ENCODE measurements at regions not wholly inside any gene's neighbourhood (a gene's known extent, or its start where the extent isn't known, plus 50 kb on each side); places are given as distances from the start of the nearest gene placed in this dataset.
"Not testable (repeated sequence)": the region's sequence is repeated elsewhere in the genome, so short reads cannot be mapped to it uniquely, and the experiment has no call there.

DNA sequence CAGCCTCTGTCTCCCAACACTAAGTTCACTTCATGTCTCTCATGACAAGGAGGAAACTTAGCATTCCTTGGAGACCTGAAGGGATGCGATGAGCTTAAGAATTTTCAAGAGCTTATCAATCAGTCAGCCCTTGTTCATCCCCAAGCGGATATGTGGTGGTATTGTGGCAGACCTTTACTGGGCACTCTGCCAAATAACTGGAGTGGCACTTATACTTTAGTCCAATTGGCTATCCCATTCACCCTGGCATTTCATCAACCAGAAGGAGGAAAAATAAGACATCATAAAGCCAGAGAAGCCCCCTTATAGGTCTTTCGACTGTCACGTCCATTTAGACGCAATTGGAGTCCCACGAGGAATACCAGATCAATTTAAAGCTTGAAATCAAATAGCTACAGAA lies 779.4 kb downstream of the FAM181B start:
- H3K27me3 ChIP-seq (ENCODE audit: control insufficient read depth in 3 of 3, insufficient read depth in 3 of 3, low read length in 3 of 3); H3K9me3 ChIP-seq (ENCODE audit: control insufficient read depth in 3 of 3, low read length in 3 of 3); H3K9ac ChIP-seq (ENCODE audit: low read depth in 1 of 3, low read length in 3 of 3); H3K36me3 ChIP-seq (ENCODE audit: control insufficient read depth in 3 of 3, insufficient read depth in 3 of 3, low read length in 3 of 3); H3K4me3 ChIP-seq (ENCODE audit: low read length in 3 of 3); H3K4me1 ChIP-seq (ENCODE audit: control insufficient read depth in 3 of 3, insufficient read depth in 3 of 3, low read length in 3 of 3); H3K27ac ChIP-seq (ENCODE audit: low read depth, low read length): not testable (repeated sequence)

DNA sequence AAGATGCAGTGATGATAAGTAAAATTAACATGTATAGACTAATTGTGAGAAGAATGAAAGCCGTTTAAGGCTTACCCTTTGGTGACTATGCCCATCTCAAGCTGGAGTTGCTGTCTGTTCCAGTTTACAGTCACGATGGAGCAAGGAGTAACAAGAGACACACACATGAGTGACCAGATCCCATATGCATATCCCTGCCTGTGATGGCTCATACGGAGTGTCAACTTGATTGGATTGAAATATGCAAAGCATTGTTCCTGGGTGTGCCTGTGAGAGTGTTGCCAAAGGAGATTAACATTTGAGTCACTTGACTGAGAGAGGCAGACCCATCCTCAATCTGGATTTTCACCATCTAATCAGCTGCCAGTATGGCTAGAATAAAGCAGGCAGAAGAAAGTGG lies 786.8 kb downstream of the FAM181B start:
- no peak overlapping the region for H3K4me3 ChIP-seq (ENCODE audit: low read length in 3 of 3)
- H3K27me3 ChIP-seq (ENCODE audit: control insufficient read depth in 3 of 3, insufficient read depth in 3 of 3, low read length in 3 of 3), result no peaks in the 10 kb centered on the region
- H3K9me3 ChIP-seq (ENCODE audit: control insufficient read depth in 3 of 3, low read length in 3 of 3), result no peaks in the 10 kb centered on the region
- H3K4me1 ChIP-seq (ENCODE audit: control insufficient read depth in 3 of 3, insufficient read depth in 3 of 3, low read length in 3 of 3), result no peaks in the 10 kb centered on the region
- H3K9ac ChIP-seq (ENCODE audit: low read depth in 1 of 3, low read length in 3 of 3), result no peak overlapping the region
- H3K36me3 ChIP-seq (ENCODE audit: control insufficient read depth in 3 of 3, insufficient read depth in 3 of 3, low read length in 3 of 3), result no peaks in the 10 kb centered on the region
- H3K27ac ChIP-seq (ENCODE audit: low read depth, low read length), result no peak overlapping the region

DNA sequence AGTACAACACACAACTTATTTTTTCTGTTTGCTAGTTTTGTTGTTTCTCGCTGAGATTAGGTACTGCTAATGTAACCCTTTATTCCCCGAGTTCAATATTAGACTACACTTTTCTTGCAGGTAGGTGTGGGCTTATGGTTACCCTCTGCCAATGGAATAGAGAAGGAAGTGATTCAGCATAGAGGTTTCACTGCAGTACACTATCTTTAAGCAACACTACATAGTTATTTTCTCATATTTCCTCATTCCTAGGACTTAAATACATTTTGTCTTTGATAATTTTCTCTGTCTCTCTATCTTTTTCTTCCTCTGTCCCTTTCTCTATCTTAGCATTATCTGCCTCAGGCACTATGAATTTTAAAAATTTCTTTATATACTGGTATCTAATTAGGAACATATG lies 791.0 kb downstream of the FAM181B start:
- Histone ChIP-seq H3K9me3 (ENCODE audit: control insufficient read depth in 3 of 3, low read length in 3 of 3) (no peaks in the 10 kb centered on the region), H3K4me3 (ENCODE audit: low read length in 3 of 3) (no peak overlapping the region), H3K27ac (ENCODE audit: low read depth, low read length) (no peak overlapping the region), H3K9ac (ENCODE audit: low read depth in 1 of 3, low read length in 3 of 3) (no peak overlapping the region), H3K36me3 (ENCODE audit: control insufficient read depth in 3 of 3, insufficient read depth in 3 of 3, low read length in 3 of 3) (no peaks in the 10 kb centered on the region), H3K4me1 (ENCODE audit: control insufficient read depth in 3 of 3, insufficient read depth in 3 of 3, low read length in 3 of 3) (no peaks in the 10 kb centered on the region), H3K27me3 (ENCODE audit: control insufficient read depth in 3 of 3, insufficient read depth in 3 of 3, low read length in 3 of 3) (no peaks in the 10 kb centered on the region)

DNA sequence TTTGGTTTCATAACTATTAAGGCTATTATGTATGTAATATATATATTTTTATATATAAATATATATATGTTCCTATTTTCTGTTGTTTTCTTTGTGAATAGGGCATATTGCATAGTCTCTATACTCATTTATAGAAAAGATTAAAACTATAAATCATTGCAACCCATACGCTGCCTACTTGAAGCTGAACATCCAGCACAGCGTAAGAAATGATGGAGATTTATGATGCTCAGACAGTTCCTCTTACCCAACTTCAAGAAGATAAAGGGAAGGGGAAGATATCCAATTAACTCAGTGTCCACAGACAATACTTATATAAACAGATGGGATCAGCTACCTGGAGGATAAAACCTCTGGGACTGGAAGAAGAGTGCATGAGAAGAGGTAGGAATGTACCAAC lies 791.7 kb downstream of the FAM181B start:
- Histone ChIP-seq H3K9me3 (ENCODE audit: control insufficient read depth in 3 of 3, low read length in 3 of 3) (no peaks in the 10 kb centered on the region), H3K27me3 (ENCODE audit: control insufficient read depth in 3 of 3, insufficient read depth in 3 of 3, low read length in 3 of 3) (no peaks in the 10 kb centered on the region), H3K4me1 (ENCODE audit: control insufficient read depth in 3 of 3, insufficient read depth in 3 of 3, low read length in 3 of 3) (no peaks in the 10 kb centered on the region), H3K36me3 (ENCODE audit: control insufficient read depth in 3 of 3, insufficient read depth in 3 of 3, low read length in 3 of 3) (no peaks in the 10 kb centered on the region), H3K27ac (ENCODE audit: low read depth, low read length) (no peak overlapping the region), H3K4me3 (ENCODE audit: low read length in 3 of 3) (no peak overlapping the region), H3K9ac (ENCODE audit: low read depth in 1 of 3, low read length in 3 of 3) (no peak overlapping the region)

DNA sequence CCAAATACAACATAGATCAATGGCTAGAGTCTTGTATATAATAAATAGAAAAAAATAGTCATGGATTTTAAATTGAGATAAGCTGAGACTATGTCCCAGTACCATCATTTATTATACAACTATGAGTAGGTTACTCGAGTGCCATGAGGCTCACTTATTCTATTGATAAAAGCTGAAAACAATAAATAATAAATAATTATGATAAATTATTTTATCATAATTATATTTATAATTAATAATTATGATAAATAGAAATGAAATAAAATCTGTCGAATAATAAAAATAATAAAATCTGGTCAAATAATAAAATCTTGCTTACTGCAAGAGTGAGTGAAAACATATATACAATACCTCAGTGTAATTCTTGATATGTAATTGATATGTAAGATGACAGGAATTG lies 801.4 kb downstream of the FAM181B start:
- no peak overlapping the region for H3K9ac ChIP-seq (ENCODE audit: low read depth in 1 of 3, low read length in 3 of 3)
- H3K27ac ChIP-seq (ENCODE audit: low read depth, low read length), result no peak overlapping the region
- no peak overlapping the region for H3K4me3 ChIP-seq (ENCODE audit: low read length in 3 of 3)
- no peaks in the 10 kb centered on the region for H3K4me1 ChIP-seq (ENCODE audit: control insufficient read depth in 3 of 3, insufficient read depth in 3 of 3, low read length in 3 of 3)
- no peaks in the 10 kb centered on the region for H3K9me3 ChIP-seq (ENCODE audit: control insufficient read depth in 3 of 3, low read length in 3 of 3)
- no peaks in the 10 kb centered on the region for H3K36me3 ChIP-seq (ENCODE audit: control insufficient read depth in 3 of 3, insufficient read depth in 3 of 3, low read length in 3 of 3)
- H3K27me3 ChIP-seq (ENCODE audit: control insufficient read depth in 3 of 3, insufficient read depth in 3 of 3, low read length in 3 of 3), result no peaks in the 10 kb centered on the region

DNA sequence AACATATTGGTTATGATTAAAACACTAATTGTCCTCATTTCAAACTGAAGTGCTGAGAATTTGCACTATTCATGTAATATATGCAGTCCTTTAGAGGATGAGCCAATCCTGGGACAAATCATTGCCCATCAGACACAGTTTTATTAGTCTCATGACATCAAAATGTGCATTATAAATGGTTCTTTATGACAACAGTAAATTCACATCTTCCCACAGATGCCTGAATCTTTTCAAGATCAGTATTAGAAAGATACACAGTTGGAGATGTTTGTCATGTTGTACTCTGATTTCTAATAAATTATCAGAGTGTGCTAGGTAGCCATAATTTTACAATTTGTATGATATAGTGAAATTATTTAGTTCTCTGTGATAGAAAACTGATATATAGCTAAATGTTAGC lies 813.5 kb downstream of the FAM181B start:
- Histone ChIP-seq H3K27ac (ENCODE audit: low read depth, low read length) (no peak overlapping the region), H3K27me3 (ENCODE audit: control insufficient read depth in 3 of 3, insufficient read depth in 3 of 3, low read length in 3 of 3) (no peaks in the 10 kb centered on the region), H3K9ac (ENCODE audit: low read depth in 1 of 3, low read length in 3 of 3) (no peak overlapping the region), H3K9me3 (ENCODE audit: control insufficient read depth in 3 of 3, low read length in 3 of 3) (no peaks in the 10 kb centered on the region), H3K4me3 (ENCODE audit: low read length in 3 of 3) (no peak overlapping the region), H3K4me1 (ENCODE audit: control insufficient read depth in 3 of 3, insufficient read depth in 3 of 3, low read length in 3 of 3) (no peaks in the 10 kb centered on the region), H3K36me3 (ENCODE audit: control insufficient read depth in 3 of 3, insufficient read depth in 3 of 3, low read length in 3 of 3) (no peaks in the 10 kb centered on the region)

DNA sequence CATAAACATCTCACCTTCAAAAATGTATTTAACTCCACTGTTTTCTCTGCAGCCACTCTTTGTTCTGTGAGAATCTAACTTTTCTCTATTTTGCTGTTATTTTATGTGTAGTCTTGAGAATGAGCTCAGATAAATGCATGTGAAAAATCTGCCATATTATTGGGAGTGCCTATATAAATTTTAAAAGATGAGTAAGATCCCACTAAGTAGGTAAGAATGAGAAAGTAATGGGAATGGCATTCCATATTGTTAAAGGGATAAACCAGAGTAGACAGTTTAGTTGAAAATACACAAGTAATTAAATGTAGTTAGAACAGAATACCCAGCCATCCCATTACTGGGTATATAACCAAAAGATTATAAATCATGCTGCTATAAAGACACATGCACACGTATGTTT lies 817.2 kb downstream of the FAM181B start:
- Histone ChIP-seq H3K4me1 (ENCODE audit: control insufficient read depth in 3 of 3, insufficient read depth in 3 of 3, low read length in 3 of 3) (no peaks in the 10 kb centered on the region), H3K36me3 (ENCODE audit: control insufficient read depth in 3 of 3, insufficient read depth in 3 of 3, low read length in 3 of 3) (no peaks in the 10 kb centered on the region), H3K9me3 (ENCODE audit: control insufficient read depth in 3 of 3, low read length in 3 of 3) (no peaks in the 10 kb centered on the region), H3K9ac (ENCODE audit: low read depth in 1 of 3, low read length in 3 of 3) (no peak overlapping the region), H3K27ac (ENCODE audit: low read depth, low read length) (no peak overlapping the region), H3K27me3 (ENCODE audit: control insufficient read depth in 3 of 3, insufficient read depth in 3 of 3, low read length in 3 of 3) (no peaks in the 10 kb centered on the region), H3K4me3 (ENCODE audit: low read length in 3 of 3) (no peak overlapping the region)

DNA sequence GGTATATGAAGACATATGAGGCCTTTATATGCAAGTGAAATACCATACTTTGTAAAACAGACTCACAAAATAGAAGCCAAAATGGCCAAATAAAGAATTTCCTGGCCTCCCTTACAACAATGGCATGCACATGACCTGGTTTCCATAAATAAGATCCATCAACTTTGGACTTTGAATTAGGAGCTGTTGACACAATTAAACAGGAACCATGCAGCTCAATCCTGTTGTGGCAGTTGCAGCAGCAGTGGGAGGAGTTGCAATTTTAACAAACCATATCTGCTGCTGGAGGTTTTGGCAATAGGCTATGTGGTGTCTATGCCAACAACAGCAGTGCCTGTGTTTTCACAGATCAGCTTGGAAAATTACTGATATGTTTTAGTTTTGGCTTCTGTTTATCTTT lies 818.6 kb downstream of the FAM181B start:
- Histone ChIP-seq H3K4me1 (ENCODE audit: control insufficient read depth in 3 of 3, insufficient read depth in 3 of 3, low read length in 3 of 3) (no peaks in the 10 kb centered on the region), H3K9me3 (ENCODE audit: control insufficient read depth in 3 of 3, low read length in 3 of 3) (no peaks in the 10 kb centered on the region), H3K27ac (ENCODE audit: low read depth, low read length) (no peak overlapping the region), H3K36me3 (ENCODE audit: control insufficient read depth in 3 of 3, insufficient read depth in 3 of 3, low read length in 3 of 3) (no peaks in the 10 kb centered on the region), H3K27me3 (ENCODE audit: control insufficient read depth in 3 of 3, insufficient read depth in 3 of 3, low read length in 3 of 3) (no peaks in the 10 kb centered on the region), H3K4me3 (ENCODE audit: low read length in 3 of 3) (no peak overlapping the region), H3K9ac (ENCODE audit: low read depth in 1 of 3, low read length in 3 of 3) (no peak overlapping the region)

DNA sequence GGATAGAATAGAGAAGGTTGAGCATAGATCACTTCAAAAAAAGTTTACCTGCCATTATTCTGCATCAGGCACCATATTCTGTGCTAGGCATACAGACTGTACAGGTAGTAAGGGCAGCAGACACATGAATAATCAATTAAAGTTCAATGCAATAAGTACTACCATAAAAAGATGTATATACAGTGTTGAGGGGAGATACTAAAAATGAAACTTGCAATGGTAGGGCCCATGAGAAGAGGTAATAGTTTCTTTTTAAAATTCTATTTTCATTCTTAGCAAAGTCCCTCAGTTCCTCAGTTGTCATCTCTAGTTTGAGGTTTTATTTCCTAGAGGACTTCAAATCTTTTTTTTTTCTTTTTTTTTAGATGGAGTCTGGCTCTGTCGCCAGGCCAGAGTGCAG lies 819.9 kb downstream of the FAM181B start:
- Histone ChIP-seq H3K27me3 (ENCODE audit: control insufficient read depth in 3 of 3, insufficient read depth in 3 of 3, low read length in 3 of 3) (no peaks in the 10 kb centered on the region), H3K9me3 (ENCODE audit: control insufficient read depth in 3 of 3, low read length in 3 of 3) (no peaks in the 10 kb centered on the region), H3K4me3 (ENCODE audit: low read length in 3 of 3) (no peak overlapping the region), H3K27ac (ENCODE audit: low read depth, low read length) (no peak overlapping the region), H3K36me3 (ENCODE audit: control insufficient read depth in 3 of 3, insufficient read depth in 3 of 3, low read length in 3 of 3) (no peaks in the 10 kb centered on the region), H3K9ac (ENCODE audit: low read depth in 1 of 3, low read length in 3 of 3) (no peak overlapping the region), H3K4me1 (ENCODE audit: control insufficient read depth in 3 of 3, insufficient read depth in 3 of 3, low read length in 3 of 3) (no peaks in the 10 kb centered on the region)

DNA sequence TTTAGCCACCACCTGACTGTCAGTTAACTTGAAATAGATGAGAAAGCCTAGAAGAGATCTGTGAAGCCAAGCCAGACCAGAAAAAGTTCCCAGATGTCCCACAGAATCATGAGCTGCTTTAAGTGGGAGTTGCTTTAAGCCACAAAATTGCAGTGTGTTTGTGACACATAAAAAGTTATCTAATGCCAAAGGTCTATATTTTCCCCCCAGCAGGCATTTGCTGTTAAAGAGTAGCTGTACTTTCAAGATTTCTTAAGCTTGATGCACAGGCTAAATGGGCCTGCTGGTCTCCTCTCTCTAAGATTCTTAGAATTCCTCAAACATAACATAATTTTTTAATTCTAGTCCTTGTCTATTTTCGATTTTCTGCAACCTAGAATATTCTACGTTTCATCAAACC lies 825.7 kb downstream of the FAM181B start:
- no peak overlapping the region for H3K9ac ChIP-seq (ENCODE audit: low read depth in 1 of 3, low read length in 3 of 3)
- no peak overlapping the region for H3K4me3 ChIP-seq (ENCODE audit: low read length in 3 of 3)
- no peaks in the 10 kb centered on the region for H3K27me3 ChIP-seq (ENCODE audit: control insufficient read depth in 3 of 3, insufficient read depth in 3 of 3, low read length in 3 of 3)
- H3K36me3 ChIP-seq (ENCODE audit: control insufficient read depth in 3 of 3, insufficient read depth in 3 of 3, low read length in 3 of 3), result no peaks in the 10 kb centered on the region
- no peaks in the 10 kb centered on the region for H3K9me3 ChIP-seq (ENCODE audit: control insufficient read depth in 3 of 3, low read length in 3 of 3)
- no peaks in the 10 kb centered on the region for H3K4me1 ChIP-seq (ENCODE audit: control insufficient read depth in 3 of 3, insufficient read depth in 3 of 3, low read length in 3 of 3)
- H3K27ac ChIP-seq (ENCODE audit: low read depth, low read length), result no peak overlapping the region

DNA sequence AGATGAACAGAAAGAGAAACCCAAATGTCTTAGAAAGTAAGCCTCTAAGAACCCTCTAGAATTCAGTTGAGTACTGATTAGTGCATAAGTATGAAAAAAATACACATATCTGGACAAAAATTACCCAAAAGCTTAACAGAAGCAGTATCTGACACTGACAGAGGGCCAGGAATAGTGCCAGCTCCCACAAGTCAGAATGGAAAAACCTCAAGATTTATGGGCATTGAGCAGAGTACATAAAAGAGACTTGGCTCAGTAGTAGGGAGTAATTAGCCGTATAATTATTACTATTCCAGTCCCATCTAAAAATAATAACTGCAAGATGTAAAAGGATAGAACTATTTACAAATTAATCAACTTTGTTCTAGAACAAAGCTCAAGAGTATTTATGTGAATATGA lies 834.5 kb downstream of the FAM181B start:
- no peaks in the 10 kb centered on the region for H3K4me1 ChIP-seq (ENCODE audit: control insufficient read depth in 3 of 3, insufficient read depth in 3 of 3, low read length in 3 of 3)
- H3K9ac ChIP-seq (ENCODE audit: low read depth in 1 of 3, low read length in 3 of 3), result no peak overlapping the region
- no peak overlapping the region for H3K27ac ChIP-seq (ENCODE audit: low read depth, low read length)
- no peak overlapping the region for H3K4me3 ChIP-seq (ENCODE audit: low read length in 3 of 3)
- H3K9me3 ChIP-seq (ENCODE audit: control insufficient read depth in 3 of 3, low read length in 3 of 3), result no peaks in the 10 kb centered on the region
- H3K36me3 ChIP-seq (ENCODE audit: control insufficient read depth in 3 of 3, insufficient read depth in 3 of 3, low read length in 3 of 3), result no peaks in the 10 kb centered on the region
- no peaks in the 10 kb centered on the region for H3K27me3 ChIP-seq (ENCODE audit: control insufficient read depth in 3 of 3, insufficient read depth in 3 of 3, low read length in 3 of 3)
